LNCAP (cell line): ENCODE measurements at regions not wholly inside any gene's neighbourhood (a gene's known extent, or its start where the extent isn't known, plus 50 kb on each side); places are given as distances from the start of the nearest gene placed in this dataset.

Source experiments
- CTCF ChIP-seq: fragments of 450-650 bp; IDR thresholded peaks from 2 replicates; pipeline ENCODE4 v1.5.1; 2017; ENCODE audit warnings: mild to moderate bottlenecking

GRCh38 chr1:18018366-18018765 lies 89.2 kb upstream of the IGSF21 start:
- no peak for TF ChIP-seq CTCF

GRCh38 chr1:18020021-18020817 lies 87.4 kb upstream of the IGSF21 start:
- no peak for TF ChIP-seq CTCF

- no peak for TF ChIP-seq CTCF
These were observed 86.4 kb upstream of the IGSF21 start for GRCh38 chr1:18021242-18021641.

- no peak for TF ChIP-seq CTCF
These were observed 75.3 kb upstream of the IGSF21 start for GRCh38 chr1:18032172-18032859.

GRCh38 chr1:18035145-18035544 lies 72.5 kb upstream of the IGSF21 start:
- TF ChIP-seq CTCF = no peak

- TF ChIP-seq CTCF = no peak
These were observed 69.9 kb upstream of the IGSF21 start for GRCh38 chr1:18037651-18038050.

GRCh38 chr1:18038051-18038450 lies 69.5 kb upstream of the IGSF21 start:
- TF ChIP-seq CTCF = no peak
